HEK293 (cell line): ENCODE measurements at regions not wholly inside any gene's neighbourhood (a gene's known extent, or its start where the extent isn't known, plus 50 kb on each side); places are given as distances from the start of the nearest gene placed in this dataset.
A peak's percentile ranks its signal among the peaks of the same experiment; 100 is the strongest.
"Not testable (repeated sequence)": the region's sequence is repeated elsewhere in the genome, so short reads cannot be mapped to it uniquely, and the experiment has no call there.

Source experiments
- CTCF ChIA-PET: fragments of 350-600 bp; formaldehyde crosslinking; extraction: SDS; loops from one replicate; lab custom pipeline; 2021; ENCODE audit warnings: antibody characterized with exemption; lab: Yijun Ruan, JAX
- POLR2A ChIA-PET: fragments of 300-600 bp; formaldehyde crosslinking; extraction: SDS; loops from one replicate; lab custom pipeline; 2020; ENCODE audit warnings: antibody characterized with exemption, inconsistent platforms; lab: Yijun Ruan, JAX
- H3K27ac ChIP-seq: fragments of 200-500 bp; sonication (Bioruptor generic); 2 replicates; pipeline ENCODE4 v1.5.1; 2014; ENCODE audit warnings: low read depth, low read length, control low read depth, inconsistent platforms; ENCODE audit errors: extremely low read depth
- H3K36me3 ChIP-seq, 2 experiments: fragments of 200-500 bp in 1 of 2; sonication (Bioruptor generic) in 1 of 2; 1 replicate in 1 of 2; 2 replicates in 1 of 2; pipeline ENCODE4 v1.5.1; 2014 to 2017; ENCODE audit warnings: inconsistent platforms in 2 of 2, low read length in 2 of 2; ENCODE audit not compliant: control insufficient read depth in 2 of 2, insufficient read depth in 1 of 2
- H3K4me1 ChIP-seq: fragments of 200-500 bp; sonication (Bioruptor generic); 2 replicates; pipeline ENCODE4 v1.5.1; 2014; ENCODE audit warnings: mild to moderate bottlenecking, low read length, inconsistent platforms; ENCODE audit not compliant: control insufficient read depth, insufficient read depth
- H3K4me3 ChIP-seq: 2 replicates; pipeline ENCODE4 v1.5.1; 2011; ENCODE audit warnings: low read depth, mild to moderate bottlenecking, control low read depth, low read length, moderate library complexity
- H3K9me3 ChIP-seq: fragments of 200-500 bp; sonication (Bioruptor generic); 2 replicates; pipeline ENCODE4 v1.5.1; 2014; ENCODE audit warnings: low read depth, low read length, inconsistent platforms; ENCODE audit not compliant: control insufficient read depth, insufficient read depth
- ATF2 ChIP-seq: fragments of 450-650 bp; formaldehyde crosslinking; IDR thresholded peaks from 2 replicates; pipeline ENCODE4 v1.5.1; 2016; ENCODE audit warnings: missing biosample characterization, missing genetic modification characterization, low read depth
- KLF10 ChIP-seq: fragments of 450-650 bp; IDR thresholded peaks from 2 replicates; pipeline ENCODE4 v1.5.1; 2018; ENCODE audit warnings: missing biosample characterization, mild to moderate bottlenecking, missing genetic modification characterization
- KLF16 ChIP-seq: fragments of 450-650 bp; formaldehyde crosslinking; IDR thresholded peaks from 2 replicates; pipeline ENCODE4 v1.5.1; 2017; ENCODE audit warnings: missing biosample characterization, missing genetic modification characterization
- KLF9 ChIP-seq: fragments of 450-650 bp; formaldehyde crosslinking; IDR thresholded peaks from 2 replicates; pipeline ENCODE4 v1.5.1; 2016; ENCODE audit warnings: missing biosample characterization, missing genetic modification characterization, low read depth
- PRDM4 ChIP-seq: fragments of 450-650 bp; formaldehyde crosslinking; IDR thresholded peaks from 2 replicates; pipeline ENCODE4 v1.5.1; 2017; ENCODE audit warnings: missing biosample characterization, missing genetic modification characterization
- SP2 ChIP-seq: fragments of 450-650 bp; formaldehyde crosslinking; IDR thresholded peaks from 2 replicates; pipeline ENCODE4 v1.5.1; 2016; ENCODE audit warnings: missing biosample characterization, missing genetic modification characterization
- SP7 ChIP-seq: fragments of 450-650 bp; formaldehyde crosslinking; IDR thresholded peaks from 2 replicates; pipeline ENCODE4 v1.5.1; 2016; ENCODE audit warnings: missing biosample characterization, missing genetic modification characterization
- TRIM28 ChIP-seq: IDR thresholded peaks from 2 replicates; pipeline ENCODE4 v1.6.1; 2011; ENCODE audit warnings: low read length, control low read depth, borderline replicate concordance
- ZBTB1 ChIP-seq: fragments of 450-650 bp; formaldehyde crosslinking; IDR thresholded peaks from 2 replicates; pipeline ENCODE4 v1.5.1; 2016; ENCODE audit warnings: missing biosample characterization, missing genetic modification characterization
- ZBTB10 ChIP-seq: fragments of 450-650 bp; formaldehyde crosslinking; IDR thresholded peaks from 2 replicates; pipeline ENCODE4 v1.5.1; 2016; ENCODE audit warnings: missing biosample characterization, missing genetic modification characterization
- ZBTB8A ChIP-seq: fragments of 450-650 bp; formaldehyde crosslinking; IDR thresholded peaks from 2 replicates; pipeline ENCODE4 v1.5.1; 2016; ENCODE audit warnings: missing biosample characterization, missing genetic modification characterization
- ZEB2 ChIP-seq: fragments of 450-650 bp; formaldehyde crosslinking; IDR thresholded peaks from 2 replicates; pipeline ENCODE4 v1.5.1; 2016; ENCODE audit warnings: missing biosample characterization, missing genetic modification characterization
- ZFP3 ChIP-seq: fragments of 450-650 bp; formaldehyde crosslinking; IDR thresholded peaks from 2 replicates; pipeline ENCODE4 v1.5.1; 2016; ENCODE audit warnings: low read depth, missing biosample characterization, missing genetic modification characterization
- ZIC2 ChIP-seq: fragments of 450-650 bp; formaldehyde crosslinking; IDR thresholded peaks from 2 replicates; pipeline ENCODE4 v1.5.1; 2016; ENCODE audit warnings: missing biosample characterization, missing genetic modification characterization
- ZNF2 ChIP-seq: fragments of 450-650 bp; formaldehyde crosslinking; IDR thresholded peaks from 2 replicates; pipeline ENCODE4 v1.5.1; 2016; ENCODE audit warnings: missing biosample characterization, missing genetic modification characterization
- ZNF362 ChIP-seq: fragments of 450-650 bp; formaldehyde crosslinking; IDR thresholded peaks from 2 replicates; pipeline ENCODE4 v1.5.1; 2016; ENCODE audit warnings: missing biosample characterization, missing genetic modification characterization
- ZNF449 ChIP-seq: fragments of 450-650 bp; formaldehyde crosslinking; IDR thresholded peaks from 2 replicates; pipeline ENCODE4 v1.5.1; 2017; ENCODE audit warnings: missing biosample characterization, mild to moderate bottlenecking, missing genetic modification characterization, moderate library complexity
- ZNF510 ChIP-seq: fragments of 450-650 bp; formaldehyde crosslinking; IDR thresholded peaks from 2 replicates; pipeline ENCODE4 v1.5.1; 2018; ENCODE audit warnings: mild to moderate bottlenecking, missing genetic modification characterization, missing biosample characterization; ENCODE audit not compliant: insufficient replicate concordance
- ZNF623 ChIP-seq: fragments of 450-650 bp; formaldehyde crosslinking; IDR thresholded peaks from 2 replicates; pipeline ENCODE4 v1.5.1; 2016; ENCODE audit warnings: missing biosample characterization, missing genetic modification characterization
- ZNF701 ChIP-seq: fragments of 450-650 bp; formaldehyde crosslinking; IDR thresholded peaks from 2 replicates; pipeline ENCODE4 v1.5.1; 2016; ENCODE audit warnings: missing biosample characterization, missing genetic modification characterization
- ZNF747 ChIP-seq: fragments of 450-650 bp; formaldehyde crosslinking; IDR thresholded peaks from 2 replicates; pipeline ENCODE4 v1.5.1; 2016; ENCODE audit warnings: missing biosample characterization, missing genetic modification characterization
- ZNF791 ChIP-seq: fragments of 450-650 bp; formaldehyde crosslinking; IDR thresholded peaks from 2 replicates; pipeline ENCODE4 v1.5.1; 2016; ENCODE audit warnings: missing biosample characterization, missing genetic modification characterization
- ZXDB ChIP-seq: fragments of 450-650 bp; formaldehyde crosslinking; IDR thresholded peaks from 2 replicates; pipeline ENCODE4 v1.5.1; 2016; ENCODE audit warnings: missing biosample characterization, missing genetic modification characterization

GRCh38 chr16:27628241-27628942, 78.4 kb downstream of the KATNIP start:
- TF ChIP-seq ZNF791 (tag by site-specific recombination) (no peak), ZNF362 (tag by site-specific recombination) (no peak), ZBTB1 (no peak), KLF16 (tag by site-specific recombination) (no peak), ZIC2 (tag by site-specific recombination) (peak; percentile 88), PRDM4 (tag by site-specific recombination) (no peak), ZNF701 (no peak), ZNF747 (tag by site-specific recombination) (no peak), ZEB2 (tag by site-specific recombination) (no peak), KLF9 (0 out of 2 replicates have a peak, but pooled peaks have one; percentile 31), KLF10 (tag by site-specific recombination) (peak; percentile 68), ZBTB10 (no peak), SP2 (no peak)
- H3K4me3 ChIP-seq = no peak overlapping the region
- H3K27ac ChIP-seq = no peak overlapping the region
- H3K4me1 ChIP-seq = peaks cover 14% of the 10 kb centered on the region
- ChIA-PET CTCF (interaction anchor here (0.6 to 3.5 kb wide), 2 partner anchors 12 to 19 kb away, joined by 3 to 29 read pairs; no protein-coding TSS in a partner anchor), POLR2A (no interaction called here)
- no peaks in the 10 kb centered on the region for H3K9me3 ChIP-seq
- H3K36me3 ChIP-seq = peaks cover 0 to 4% of the 10 kb centered on the region in 2 experiments; a peak in 2 of 3 replicates

GRCh38 chr16:27628943-27629462, 79.1 kb downstream of the KATNIP start:
- CTCF ChIA-PET = interaction anchor here (3.5 kb wide), 1 partner anchor 11 kb away, joined by 29 read pairs; no protein-coding TSS in a partner anchor
- POLR2A ChIA-PET, H3K9me3 ChIP-seq, H3K36me3 ChIP-seq, H3K27ac ChIP-seq, H3K4me3 ChIP-seq: not testable (repeated sequence)
- H3K4me1 ChIP-seq = peaks cover 14% of the 10 kb centered on the region

GRCh38 chr16:27632216-27632615, 82.3 kb downstream of the KATNIP start:
- Histone ChIP-seq H3K36me3 (peaks cover 0 to 4% of the 10 kb centered on the region in 2 experiments; a peak in 2 of 3 replicates), H3K4me3 (no peak overlapping the region), H3K27ac (no peak overlapping the region), H3K4me1 (no peaks in the 10 kb centered on the region), H3K9me3 (no peaks in the 10 kb centered on the region)
- ChIA-PET CTCF (interaction anchor here (1.0 to 1.1 kb wide), 2 partner anchors 10 to 432 kb away, joined by 3 to 4 read pairs; partner anchors contain the start of gene GSG1L), POLR2A (no interaction called here)
- no peak for TF ChIP-seq ZNF510 (tag by site-specific recombination)
- TF ChIP-seq TRIM28 = no peak
- TF ChIP-seq ZFP3 (tag by site-specific recombination) = no peak
- TF ChIP-seq ZXDB (tag by site-specific recombination) = no peak
- no peak for TF ChIP-seq SP7 (tag by site-specific recombination)
- TF ChIP-seq ZNF449 (tag by site-specific recombination) = no peak
- TF ChIP-seq ZNF623 = no peak
- no peak for TF ChIP-seq ZNF2 (tag by site-specific recombination)
- no peak for TF ChIP-seq ZBTB8A (tag by site-specific recombination)
- no peak for TF ChIP-seq ATF2 (tag by site-specific recombination)
